Panc1 (cell line): ENCODE measurements at regions not wholly inside any gene's neighbourhood (a gene's known extent, or its start where the extent isn't known, plus 50 kb on each side); places are given as distances from the start of the nearest gene placed in this dataset.

ENCODE experiments used
- ATAC-seq: fragments of 200-7000 bp; cut with Tn5 transposase; 2 replicates; pipeline ENCODE4 v1.9.1; 2020; ENCODE audit warnings: mild to moderate bottlenecking, moderate library complexity
- BruUV-seq: library from RNA; stranded (reverse); fragments of 400-500 nt; replicated peaks from 2 replicates; lab custom pipeline; 2021; lab: Mats Ljungman, UMichigan
- CTCF ChIA-PET: fragments of 300-600 bp; sonication (Branson Sonifier 250); formaldehyde crosslinking; loops from one replicate; lab custom pipeline; 2022; ENCODE audit warnings: antibody characterized with exemption; lab: Charles Lee
- POLR2A ChIA-PET: fragments of 300-600 bp; sonication (Branson Sonifier 250); formaldehyde crosslinking; loops from one replicate; lab custom pipeline; 2022; ENCODE audit warnings: antibody characterized with exemption; lab: Charles Lee
- DNase-seq: peaks from one replicate; pipeline ENCODE4 v3.0.0-alpha.2; 2010; ENCODE audit warnings: low read depth, low spot score
- H3K27ac ChIP-seq: 2 replicates; pipeline ENCODE4 v1.5.1; 2011; ENCODE audit warnings: mild to moderate bottlenecking, low read length, inconsistent platforms
- H3K27me3 ChIP-seq: fragments of 200-500 bp; sonication (Bioruptor generic); 2 replicates; pipeline ENCODE4 v1.6.0; 2014; ENCODE audit warnings: low read length, inconsistent platforms; ENCODE audit not compliant: control insufficient read depth, insufficient read depth
- H3K36me3 ChIP-seq: fragments of 200-500 bp; sonication (Bioruptor generic); 2 replicates; pipeline ENCODE4 v1.5.1; 2014; ENCODE audit warnings: inconsistent platforms, mild to moderate bottlenecking, low read length, moderate library complexity; ENCODE audit not compliant: control insufficient read depth, insufficient read depth
- H3K4me1 ChIP-seq: 2 replicates; pipeline ENCODE4 v1.5.1; 2011; ENCODE audit warnings: inconsistent platforms, mild to moderate bottlenecking, low read length, moderate library complexity; ENCODE audit not compliant: control insufficient read depth, insufficient read depth
- H3K4me3 ChIP-seq, 2 experiments: 2 replicates each; pipeline ENCODE4 v1.5.1; 2011 to 2012; ENCODE audit warnings: low read depth in 2 of 2, low read length in 2 of 2, mild to moderate bottlenecking in 2 of 2, inconsistent platforms in 1 of 2, moderate library complexity in 1 of 2
- H3K9me3 ChIP-seq: fragments of 200-500 bp; sonication (Bioruptor generic); 2 replicates; pipeline ENCODE4 v1.5.1; 2014; ENCODE audit warnings: low read depth, mild to moderate bottlenecking, inconsistent platforms, low read length, moderate library complexity; ENCODE audit not compliant: control insufficient read depth, insufficient read depth
- CTCF ChIP-seq: fragments of 450-650 bp; IDR thresholded peaks from 2 replicates; pipeline ENCODE4 v1.5.1; 2017; ENCODE audit warnings: mild to moderate bottlenecking
- POLR2AphosphoS5 ChIP-seq: IDR thresholded peaks from 2 replicates; pipeline ENCODE4 v1.6.1; 2012; ENCODE audit warnings: mild to moderate bottlenecking, low read depth, low read length, moderate library complexity
- REST ChIP-seq, 2 experiments: IDR thresholded peaks; 2 replicates each; pipeline ENCODE4 v1.6.1; 2011 to 2012; ENCODE audit warnings: low read depth in 2 of 2, control low read depth in 1 of 2, low read length in 1 of 2, mild to moderate bottlenecking in 1 of 2, moderate library complexity in 1 of 2; ENCODE audit not compliant: insufficient read depth in 1 of 2
- SIN3A ChIP-seq: IDR thresholded peaks from 2 replicates; pipeline ENCODE4 v1.6.1; 2012; ENCODE audit warnings: low read depth, mild to moderate bottlenecking, low read length, moderate library complexity, borderline replicate concordance; ENCODE audit not compliant: insufficient read depth
- TCF7L2 ChIP-seq: IDR thresholded peaks from 2 replicates; pipeline ENCODE4 v1.6.1; 2011; ENCODE audit warnings: mild to moderate bottlenecking, low read depth, low read length, inconsistent platforms
- in situ Hi-C: cut with HindIII; loops from 2 replicates; pipeline ENCODE4 v1.10.0; 2016; ENCODE audit warnings: low sequenced_read_pairs, low pct_unique_long_range_greater_than_20kb
- intact Hi-C: fragments of 100-400 bp; cut with micrococcal nuclease; formaldehyde crosslinking; loops from one replicate; pipeline ENCODE4 v1.10.0; 2022; ENCODE audit not compliant: unreplicated experiment

- H3K27ac ChIP-seq, result no peak overlapping the region
- H3K36me3 ChIP-seq, result no peaks in the 10 kb centered on the region
- ChIA-PET CTCF (no interaction called here), POLR2A (no interaction called here)
- no peaks in the 10 kb centered on the region for H3K9me3 ChIP-seq
- in situ Hi-C loops, result no loop called here
- no peak for TF ChIP-seq SIN3A
- TF ChIP-seq POLR2AphosphoS5, result no peak
- TF ChIP-seq TCF7L2, result no peak
- TF ChIP-seq CTCF, result no peak
- TF ChIP-seq REST (IDR thresholded peaks at IDR 0.05; ENCODE audit: insufficient read depth in 1 of 2, low read depth in 2 of 2, low read length in 1 of 2), result no peak
- no peaks in the 10 kb centered on the region for H3K4me1 ChIP-seq
- no TSS peak for BruUV-seq
- DNase-seq (no peak), ATAC-seq (no peak)
- H3K4me3 ChIP-seq, result no peak overlapping the region
- peaks cover 6% of the 10 kb centered on the region; the same call in 1 of the 2 replicates for H3K27me3 ChIP-seq
- intact Hi-C loops, result no loop called here
These were observed 317.0 kb upstream of the MYT1L start for GRCh38 chr2:2648094-2648493.

- Histone ChIP-seq H3K36me3 (no peaks in the 10 kb centered on the region), H3K27me3 (peaks cover 6% of the 10 kb centered on the region; the same call in 1 of the 2 replicates), H3K4me3 (no peak overlapping the region), H3K4me1 (no peaks in the 10 kb centered on the region), H3K9me3 (no peaks in the 10 kb centered on the region), H3K27ac (no peak overlapping the region)
- POLR2A ChIA-PET, result no interaction called here
- TF ChIP-seq TCF7L2 (no peak), SIN3A (no peak), POLR2AphosphoS5 (no peak), CTCF (no peak), REST (IDR thresholded peaks at IDR 0.05; ENCODE audit: insufficient read depth in 1 of 2, low read depth in 2 of 2, low read length in 1 of 2) (no peak)
- DNase-seq (peak; percentile 27), ATAC-seq (no peak)
- in situ Hi-C loops, result no loop called here
- CTCF ChIA-PET, result no interaction called here
- intact Hi-C loops, result no loop called here
- no TSS peak for BruUV-seq
These were observed 316.1 kb upstream of the MYT1L start for GRCh38 chr2:2647141-2647541.
